PFSK-1 (cell line): ENCODE measurements at regions not wholly inside any gene's neighbourhood (a gene's known extent, or its start where the extent isn't known, plus 50 kb on each side); places are given as distances from the start of the nearest gene placed in this dataset.

Source experiments
- FOXP2 ChIP-seq: optimal IDR thresholded peaks from 2 replicates; pipeline ENCODE3; 2011; ENCODE audit warnings: borderline replicate concordance, control low read depth, inconsistent platforms; ENCODE audit not compliant: insufficient read depth; ENCODE audit errors: extremely low read length, extremely low read depth
- POLR2AphosphoS5 ChIP-seq: IDR thresholded peaks from 2 replicates; pipeline ENCODE4 v1.6.1; 2012; ENCODE audit warnings: low read depth, mild to moderate bottlenecking, control low read depth, low read length, moderate library complexity
- SIN3A ChIP-seq: IDR thresholded peaks from 2 replicates; pipeline ENCODE4 v1.6.1; 2012; ENCODE audit warnings: mild to moderate bottlenecking, low read length, moderate library complexity, borderline replicate concordance; ENCODE audit not compliant: insufficient read depth
- TAF1 ChIP-seq: IDR thresholded peaks from 2 replicates; pipeline ENCODE4 v1.6.1; 2012; ENCODE audit warnings: low read length, control low read depth, borderline replicate concordance; ENCODE audit not compliant: insufficient read depth
- TF ChIP-seq, protein P1 (sequence below), 2 experiments: IDR thresholded peaks; 2 replicates each; pipeline versions ENCODE4 v1.6.1 to v1.8.0; 2011 to 2012; ENCODE audit warnings: low read depth in 2 of 2, low read length in 2 of 2, control low read depth in 1 of 2, inconsistent platforms in 1 of 2, mild to moderate bottlenecking in 1 of 2, moderate library complexity in 1 of 2; ENCODE audit not compliant: insufficient read depth in 1 of 2

DNA sequence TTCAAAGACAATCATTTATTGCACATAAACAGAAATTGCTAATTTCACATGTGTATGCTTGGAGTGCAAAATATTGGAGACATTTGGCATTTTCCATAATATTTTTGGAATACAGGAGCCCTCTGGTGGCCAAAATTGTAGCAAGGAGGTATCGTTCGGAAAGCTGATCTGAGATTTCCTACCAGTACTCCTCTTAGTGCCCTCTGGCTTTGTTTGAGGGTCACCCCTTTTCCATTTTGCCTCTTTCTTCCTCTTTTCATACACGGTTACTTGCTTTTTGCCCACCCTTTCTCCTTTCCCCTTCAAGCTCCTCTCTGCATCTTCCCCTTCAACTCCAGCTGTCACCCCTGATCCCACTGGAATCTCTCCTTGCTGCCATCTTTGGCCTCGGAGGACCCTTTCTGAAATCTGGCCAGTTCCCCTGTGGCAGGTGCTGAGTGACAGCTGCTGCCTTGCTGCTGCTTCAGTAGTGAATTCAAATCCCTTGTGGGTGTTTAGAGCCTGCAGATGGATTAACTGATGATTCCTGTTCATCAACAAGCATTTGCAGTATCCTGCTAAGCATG is 164.6 kb upstream of the PARP11 start:
- no peak for TF ChIP-seq POLR2AphosphoS5

DNA sequence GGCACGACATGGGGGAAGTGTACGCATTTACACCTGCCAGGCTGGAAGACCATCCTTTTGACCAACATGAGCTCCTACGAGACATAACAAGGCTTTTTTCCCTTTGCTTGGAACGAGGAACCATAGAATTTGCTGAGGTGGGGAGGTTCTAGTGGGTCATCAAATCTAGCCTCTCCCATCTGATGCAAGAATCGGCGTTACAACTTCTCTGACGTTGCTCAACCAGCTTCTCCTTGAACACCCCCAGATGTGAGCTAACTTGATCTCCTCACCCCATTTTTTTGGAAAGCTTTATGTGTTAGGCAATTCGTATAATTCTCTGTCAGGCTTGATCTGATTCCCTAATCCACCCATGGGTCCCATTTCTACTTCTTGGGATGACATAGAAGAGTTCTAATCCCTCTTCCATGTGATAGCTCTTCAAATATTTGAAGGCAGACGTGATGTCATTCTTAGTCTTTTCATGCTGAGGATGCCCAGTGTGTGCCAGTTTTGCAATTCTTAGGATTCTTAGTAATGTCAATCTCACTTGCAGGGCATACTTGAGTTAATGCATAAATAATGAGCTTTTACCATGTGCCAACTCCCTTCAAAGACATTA is 163.6 kb upstream of the PARP11 start:
- TF ChIP-seq SIN3A, result no peak
- TF ChIP-seq POLR2AphosphoS5, result no peak
- TF ChIP-seq, protein P1, sequence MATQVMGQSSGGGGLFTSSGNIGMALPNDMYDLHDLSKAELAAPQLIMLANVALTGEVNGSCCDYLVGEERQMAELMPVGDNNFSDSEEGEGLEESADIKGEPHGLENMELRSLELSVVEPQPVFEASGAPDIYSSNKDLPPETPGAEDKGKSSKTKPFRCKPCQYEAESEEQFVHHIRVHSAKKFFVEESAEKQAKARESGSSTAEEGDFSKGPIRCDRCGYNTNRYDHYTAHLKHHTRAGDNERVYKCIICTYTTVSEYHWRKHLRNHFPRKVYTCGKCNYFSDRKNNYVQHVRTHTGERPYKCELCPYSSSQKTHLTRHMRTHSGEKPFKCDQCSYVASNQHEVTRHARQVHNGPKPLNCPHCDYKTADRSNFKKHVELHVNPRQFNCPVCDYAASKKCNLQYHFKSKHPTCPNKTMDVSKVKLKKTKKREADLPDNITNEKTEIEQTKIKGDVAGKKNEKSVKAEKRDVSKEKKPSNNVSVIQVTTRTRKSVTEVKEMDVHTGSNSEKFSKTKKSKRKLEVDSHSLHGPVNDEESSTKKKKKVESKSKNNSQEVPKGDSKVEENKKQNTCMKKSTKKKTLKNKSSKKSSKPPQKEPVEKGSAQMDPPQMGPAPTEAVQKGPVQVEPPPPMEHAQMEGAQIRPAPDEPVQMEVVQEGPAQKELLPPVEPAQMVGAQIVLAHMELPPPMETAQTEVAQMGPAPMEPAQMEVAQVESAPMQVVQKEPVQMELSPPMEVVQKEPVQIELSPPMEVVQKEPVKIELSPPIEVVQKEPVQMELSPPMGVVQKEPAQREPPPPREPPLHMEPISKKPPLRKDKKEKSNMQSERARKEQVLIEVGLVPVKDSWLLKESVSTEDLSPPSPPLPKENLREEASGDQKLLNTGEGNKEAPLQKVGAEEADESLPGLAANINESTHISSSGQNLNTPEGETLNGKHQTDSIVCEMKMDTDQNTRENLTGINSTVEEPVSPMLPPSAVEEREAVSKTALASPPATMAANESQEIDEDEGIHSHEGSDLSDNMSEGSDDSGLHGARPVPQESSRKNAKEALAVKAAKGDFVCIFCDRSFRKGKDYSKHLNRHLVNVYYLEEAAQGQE (IDR thresholded peaks at IDR 0.05; ENCODE audit: insufficient read depth in 1 of 2, low read depth in 2 of 2, low read length in 2 of 2), result no peak
- no peak for TF ChIP-seq FOXP2
- no peak for TF ChIP-seq TAF1

DNA sequence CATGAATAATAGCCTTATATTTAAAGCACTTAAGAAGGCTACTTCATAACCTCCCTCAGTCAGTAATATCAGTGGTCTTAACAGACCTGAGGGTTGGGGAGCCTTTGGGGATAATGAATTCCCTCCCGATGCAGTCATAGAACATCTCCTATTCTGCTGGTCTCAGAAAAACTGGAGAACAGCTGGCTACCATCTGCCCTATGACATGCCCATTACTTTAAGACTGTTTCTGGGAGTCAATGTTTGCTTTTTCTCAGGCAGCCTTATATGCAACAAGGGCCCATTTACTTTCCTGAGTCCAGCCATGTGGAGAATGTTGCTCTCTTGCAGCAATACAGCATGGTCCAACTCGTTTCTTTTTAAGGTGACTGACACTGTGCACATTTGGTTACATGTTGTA is 161.7 kb upstream of the PARP11 start:
- TF ChIP-seq POLR2AphosphoS5 (no peak), SIN3A (no peak), TAF1 (no peak), FOXP2 (no peak)
- TF ChIP-seq, protein P1 (IDR thresholded peaks at IDR 0.05; ENCODE audit: insufficient read depth in 1 of 2, low read depth in 2 of 2, low read length in 2 of 2), result no peak

DNA sequence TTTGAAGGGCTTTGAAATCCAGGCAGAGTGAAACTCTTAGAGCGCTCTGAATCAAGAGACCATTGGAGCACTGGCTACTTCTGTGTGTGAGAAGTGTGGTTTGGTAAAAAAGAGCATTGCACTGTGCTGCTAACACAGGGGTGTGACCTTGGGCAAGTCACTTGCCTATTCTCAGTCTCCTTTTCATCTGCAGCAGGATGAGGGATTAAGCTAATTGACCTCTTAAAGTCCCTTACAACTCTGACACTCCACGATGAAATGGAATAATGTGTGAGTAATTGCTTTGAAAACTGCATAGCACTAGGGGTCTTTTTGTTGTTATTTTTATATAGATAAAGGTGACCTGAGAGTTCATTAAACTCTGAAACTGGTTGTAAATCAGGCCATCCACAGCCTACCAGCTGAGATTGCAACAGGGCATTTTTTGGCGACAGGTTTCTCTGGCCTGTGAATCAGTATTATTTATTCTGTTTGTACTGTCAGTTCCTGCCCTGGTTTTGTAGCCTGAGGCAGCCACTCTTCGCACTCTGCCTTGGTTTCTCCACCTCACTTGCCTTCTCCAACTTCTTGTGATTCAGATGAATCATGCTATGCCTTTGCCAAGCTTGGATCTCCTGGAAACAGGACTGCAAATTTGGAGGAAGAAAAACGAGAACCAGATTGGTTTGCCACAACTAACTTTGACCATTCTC is 159.9 kb upstream of the PARP11 start:
- TF ChIP-seq FOXP2 (no peak), TAF1 (no peak), POLR2AphosphoS5 (no peak), SIN3A (no peak)
- TF ChIP-seq, protein P1 (IDR thresholded peaks at IDR 0.05; ENCODE audit: insufficient read depth in 1 of 2, low read depth in 2 of 2, low read length in 2 of 2), result no peak

DNA sequence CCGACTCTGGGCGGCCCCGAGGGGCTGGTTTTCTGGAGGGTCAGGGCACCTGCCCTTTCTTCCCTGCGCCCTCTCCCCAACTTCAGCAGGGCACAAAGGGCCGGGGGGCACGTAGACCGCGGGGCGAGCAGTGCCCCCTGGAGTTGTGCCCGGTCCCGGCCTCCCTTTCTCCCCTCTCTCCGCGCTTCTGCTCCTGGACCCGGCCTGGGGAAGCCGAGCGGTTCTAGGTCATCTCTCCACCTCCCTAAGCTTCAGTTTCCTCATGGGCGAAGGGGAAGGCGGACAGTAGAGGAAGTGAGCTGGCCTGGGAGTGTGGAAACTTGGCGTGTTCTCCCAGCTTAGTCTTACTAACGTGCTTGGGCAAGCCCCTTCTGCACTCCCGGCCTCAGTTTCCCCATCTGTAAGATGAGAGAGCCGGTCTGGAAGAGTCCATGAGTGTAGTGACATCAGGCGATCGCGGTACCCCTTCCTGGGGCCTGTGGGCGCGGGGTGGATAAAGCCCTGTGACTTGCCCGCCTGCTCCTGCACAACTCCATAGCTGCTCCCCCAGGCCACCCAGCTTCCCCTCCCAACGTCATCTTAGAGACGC is 158.6 kb upstream of the PARP11 start:
- no peak for TF ChIP-seq TAF1
- no peak for TF ChIP-seq SIN3A
- no peak for TF ChIP-seq POLR2AphosphoS5
- TF ChIP-seq, protein P1 (IDR thresholded peaks at IDR 0.05; ENCODE audit: insufficient read depth in 1 of 2, low read depth in 2 of 2, low read length in 2 of 2), result no peak
- no peak for TF ChIP-seq FOXP2
